IMR-90 (cell line): ENCODE measurements at regions not wholly inside any gene's neighbourhood (a gene's known extent, or its start where the extent isn't known, plus 50 kb on each side); places are given as distances from the start of the nearest gene placed in this dataset.

Experiments used
- ATAC-seq: fragments of 200-7000 bp; cut with Tn5 transposase; 2 replicates; pipeline ENCODE4 v1.9.1; 2020; ENCODE audit warnings: low read depth, mild to moderate bottlenecking, moderate library complexity
- BruUV-seq: library from RNA; stranded (reverse); fragments of 400-500 nt; replicated peaks from 2 replicates; lab custom pipeline; 2021; lab: Mats Ljungman, UMichigan
- CTCF ChIA-PET: fragments of 300-600 bp; formaldehyde crosslinking; extraction: SDS; loops from one replicate; lab custom pipeline; 2021; ENCODE audit warnings: antibody characterized with exemption; lab: Yijun Ruan, JAX
- POLR2A ChIA-PET: fragments of 300-600 bp; sonication (Branson Sonifier 250); formaldehyde crosslinking; loops from one replicate; lab custom pipeline; 2022; ENCODE audit warnings: antibody characterized with exemption; ENCODE audit not compliant: unreplicated experiment; lab: Charles Lee
- DNase-seq: peaks from one replicate; pipeline ENCODE4 v3.0.0; 2013
- H2AFZ ChIP-seq: replicated peaks from 2 replicates; pipeline ENCODE3; 2013; ENCODE audit warnings: low read length, mild to moderate bottlenecking; ENCODE audit not compliant: poor library complexity
- H2AK5ac ChIP-seq: 2 replicates; pipeline ENCODE4 v1.6.1; 2013; ENCODE audit warnings: low read depth, low read length, inconsistent platforms
- H2AK9ac ChIP-seq: replicated peaks from 2 replicates; pipeline ENCODE3; 2013; ENCODE audit warnings: mild to moderate bottlenecking, low read depth, low read length, moderate library complexity; ENCODE audit not compliant: poor library complexity
- H2BK120ac ChIP-seq: 2 replicates; pipeline ENCODE4 v1.6.1; 2013; ENCODE audit warnings: low read depth, low read length, inconsistent platforms
- H2BK15ac ChIP-seq: 3 replicates; pipeline ENCODE4 v1.6.1; 2013; ENCODE audit warnings: low read depth, low read length, inconsistent platforms
- H2BK20ac ChIP-seq: 2 replicates; pipeline ENCODE4 v1.6.1; 2013; ENCODE audit warnings: low read depth, mild to moderate bottlenecking, inconsistent platforms, low read length, moderate library complexity
- H2BK5ac ChIP-seq: 2 replicates; pipeline ENCODE4 v1.6.1; 2013; ENCODE audit warnings: mild to moderate bottlenecking, low read depth, low read length, inconsistent platforms; ENCODE audit not compliant: poor library complexity, severe bottlenecking
- H3K14ac ChIP-seq: replicated peaks from 2 replicates; pipeline ENCODE4 v1.6.1; 2013; ENCODE audit warnings: low read depth, low read length, inconsistent platforms
- H3K18ac ChIP-seq: 2 replicates; pipeline ENCODE4 v1.6.1; 2013; ENCODE audit warnings: low read depth, low read length, control low read depth
- H3K23ac ChIP-seq: 2 replicates; pipeline ENCODE4 v1.6.1; 2013; ENCODE audit warnings: low read depth, low read length, inconsistent platforms
- H3K27ac ChIP-seq: 2 replicates; pipeline ENCODE4 v1.5.1; 2013; ENCODE audit warnings: mild to moderate bottlenecking, control low read depth, low read length; ENCODE audit not compliant: insufficient read depth
- H3K27me3 ChIP-seq: 2 replicates; pipeline ENCODE4 v1.6.1; 2013; ENCODE audit warnings: low read length; ENCODE audit not compliant: control insufficient read depth, insufficient read depth
- H3K36me3 ChIP-seq: 2 replicates; pipeline ENCODE4 v1.6.1; 2013; ENCODE audit warnings: low read length, mixed read lengths; ENCODE audit not compliant: control insufficient read depth, insufficient read depth
- H3K4ac ChIP-seq: 2 replicates; pipeline ENCODE4 v1.6.1; 2013; ENCODE audit warnings: low read depth, low read length, inconsistent platforms
- H3K4me1 ChIP-seq: 2 replicates; pipeline ENCODE4 v1.6.1; 2013; ENCODE audit warnings: low read length, mixed read lengths; ENCODE audit not compliant: control insufficient read depth, insufficient read depth
- H3K4me2 ChIP-seq: 2 replicates; pipeline ENCODE4 v1.6.1; 2013; ENCODE audit warnings: low read depth, mild to moderate bottlenecking, control low read depth, low read length, moderate library complexity
- H3K4me3 ChIP-seq: 2 replicates; pipeline ENCODE4 v1.5.1; 2013; ENCODE audit warnings: low read depth, mild to moderate bottlenecking, control low read depth, low read length, moderate library complexity; ENCODE audit not compliant: insufficient read depth
- H3K56ac ChIP-seq: 2 replicates; pipeline ENCODE4 v1.6.1; 2013; ENCODE audit warnings: low read length, inconsistent platforms; ENCODE audit not compliant: insufficient read depth; ENCODE audit errors: extremely low read depth
- H3K79me1 ChIP-seq, 2 experiments: 2 replicates each; pipeline ENCODE4 v1.6.1; 2013; ENCODE audit warnings: low read length in 2 of 2, inconsistent platforms in 1 of 2, low read depth in 1 of 2
- H3K9ac ChIP-seq: 2 replicates; pipeline ENCODE4 v1.6.1; 2013; ENCODE audit warnings: low read depth, low read length, control low read depth
- H3K9me1 ChIP-seq: 2 replicates; pipeline ENCODE4 v1.6.1; 2013; ENCODE audit warnings: low read length, inconsistent platforms; ENCODE audit not compliant: insufficient read depth
- H3K9me3 ChIP-seq: 2 replicates; pipeline ENCODE4 v1.6.1; 2013; ENCODE audit warnings: low read length; ENCODE audit not compliant: control insufficient read depth, insufficient read depth
- H4K20me1 ChIP-seq: 2 replicates; pipeline ENCODE4 v1.6.1; 2013; ENCODE audit warnings: low read length, inconsistent platforms; ENCODE audit not compliant: insufficient read depth
- H4K5ac ChIP-seq: 2 replicates; pipeline ENCODE4 v1.6.1; 2013; ENCODE audit warnings: mild to moderate bottlenecking, low read depth, low read length, control low read depth
- H4K8ac ChIP-seq, 2 experiments: 2 replicates each; pipeline ENCODE4 v1.6.1; 2013; ENCODE audit warnings: low read depth in 2 of 2, low read length in 2 of 2, control low read depth in 1 of 2, inconsistent platforms in 1 of 2
- H4K91ac ChIP-seq: 2 replicates; pipeline ENCODE4 v1.6.1; 2013; ENCODE audit warnings: low read depth, low read length, inconsistent platforms; ENCODE audit not compliant: insufficient read depth
- BHLHE40 ChIP-seq: fragments of 150-350 bp; IDR thresholded peaks from 2 replicates; pipeline ENCODE4 v1.6.1; 2016; ENCODE audit warnings: mild to moderate bottlenecking, low read depth, low read length
- CEBPB ChIP-seq: IDR thresholded peaks from 2 replicates; pipeline ENCODE4 v1.6.1; 2012; ENCODE audit warnings: low read depth, low read length, improper control_type of control experiment
- CHD1 ChIP-seq: IDR thresholded peaks from 2 replicates; pipeline ENCODE4 v1.6.1; 2012; ENCODE audit warnings: low read depth, low read length, improper control_type of control experiment
- ELK1 ChIP-seq: fragments of 150-350 bp; IDR thresholded peaks from 2 replicates; pipeline ENCODE4 v1.6.1; 2016; ENCODE audit warnings: low read depth, mild to moderate bottlenecking, low read length, moderate library complexity, borderline replicate concordance
- FOS ChIP-seq: fragments of 150-350 bp; IDR thresholded peaks from 2 replicates; pipeline ENCODE4 v1.6.1; 2016; ENCODE audit warnings: low read depth, low read length
- MAFK ChIP-seq: IDR thresholded peaks from 2 replicates; pipeline ENCODE4 v1.6.1; 2012; ENCODE audit warnings: low read depth, low read length, improper control_type of control experiment
- MAZ ChIP-seq: IDR thresholded peaks from 2 replicates; pipeline ENCODE4 v1.6.1; 2012; ENCODE audit warnings: low read depth, mild to moderate bottlenecking, low read length, improper control_type of control experiment, moderate library complexity, borderline replicate concordance
- MXI1 ChIP-seq: IDR thresholded peaks from 2 replicates; pipeline ENCODE4 v1.6.1; 2012; ENCODE audit warnings: low read depth, mild to moderate bottlenecking, low read length, moderate library complexity, borderline replicate concordance
- NFE2L2 ChIP-seq: fragments of 150-350 bp; IDR thresholded peaks from 2 replicates; pipeline ENCODE4 v1.6.1; 2016; ENCODE audit warnings: low read depth, mild to moderate bottlenecking, low read length
- POLR2A ChIP-seq: IDR thresholded peaks from 2 replicates; pipeline ENCODE4 v1.6.1; 2012; ENCODE audit warnings: mild to moderate bottlenecking, low read depth, low read length
- RAD21 ChIP-seq: IDR thresholded peaks from 2 replicates; pipeline ENCODE4 v1.6.1; 2012; ENCODE audit warnings: low read length, improper control_type of control experiment
- RCOR1 ChIP-seq: IDR thresholded peaks from 2 replicates; pipeline ENCODE4 v1.6.1; 2012; ENCODE audit warnings: mild to moderate bottlenecking, low read length, improper control_type of control experiment; ENCODE audit not compliant: insufficient replicate concordance
- RFX5 ChIP-seq: IDR thresholded peaks from 2 replicates; pipeline ENCODE4 v1.8.0; 2012; ENCODE audit warnings: low read depth, mild to moderate bottlenecking, low read length, moderate library complexity
- SMC3 ChIP-seq: fragments of 150-350 bp; IDR thresholded peaks from 2 replicates; pipeline ENCODE4 v1.6.1; 2016; ENCODE audit warnings: low read depth, mild to moderate bottlenecking, antibody characterized with exemption, low read length, moderate library complexity
- WGBS, 2 experiments: methylation state at CpG; one replicate each; pipeline versions ENCODE4 v1.1.5 to v1.1.7; 2013; ENCODE audit warnings: missing lambda C conversion rate in 2 of 2; ENCODE audit not compliant: insufficient read length in 1 of 2; ENCODE audit errors: extremely low coverage in 2 of 2; 5-methylcytosine and 5-hydroxymethylcytosine counted together
- dilution Hi-C: fragments of 300-500 bp; cut with HindIII; formaldehyde crosslinking; loops from one replicate; pipeline ENCODE4 v1.14.3; 2018; ENCODE audit warnings: low sequenced_read_pairs; ENCODE audit not compliant: unreplicated experiment
- in situ Hi-C: fragments of 300-500 bp; cut with MboI; formaldehyde crosslinking; loops from 3 replicates; pipeline ENCODE4 v1.14.3; 2019; ENCODE audit warnings: low sequenced_read_pairs, inconsistent platforms, mixed read lengths
- intact Hi-C: fragments of 100-400 bp; cut with micrococcal nuclease; formaldehyde crosslinking; loops from 2 replicates; pipeline ENCODE4 v1.10.0; 2022
- TF ChIP-seq, protein P1 (sequence below): conservative IDR thresholded peaks from 2 replicates; pipeline ENCODE4 v1.5.1; 2012; ENCODE audit warnings: mild to moderate bottlenecking, low read depth, low read length, improper control_type of control experiment
- TF ChIP-seq, protein P2 (sequence below): fragments of 150-350 bp; IDR thresholded peaks from 2 replicates; pipeline ENCODE4 v1.6.1; 2017; ENCODE audit warnings: mild to moderate bottlenecking, antibody characterized with exemption, low read length, low read depth

DNA sequence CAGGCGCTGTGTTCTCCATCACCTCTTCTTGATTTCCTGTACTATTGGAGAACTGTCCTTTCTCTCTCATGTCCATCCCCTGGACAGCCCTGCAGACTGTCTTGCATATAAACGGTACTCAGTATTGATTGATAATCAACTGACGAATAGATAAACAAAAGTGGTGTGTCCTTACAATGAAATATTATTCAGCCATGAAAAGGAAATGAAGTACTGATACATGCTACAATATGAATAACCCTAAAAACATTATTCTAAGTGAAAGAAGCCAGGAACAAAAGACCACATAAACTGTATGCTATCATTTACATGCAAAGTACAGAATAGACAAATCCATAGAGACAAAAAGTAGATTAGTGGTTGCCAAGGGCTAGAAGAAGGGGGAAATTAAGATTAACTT is 77.6 kb downstream of the SDC1 start:
- no peaks in the 10 kb centered on the region for H3K79me1 ChIP-seq
- peaks cover 12% of the 10 kb centered on the region for H3K9me1 ChIP-seq
- H2AK5ac ChIP-seq, result no peak overlapping the region
- no peak overlapping the region for H2AFZ ChIP-seq
- peaks cover 12% of the 10 kb centered on the region for H3K4me1 ChIP-seq
- H4K91ac ChIP-seq, result no peak overlapping the region
- no TSS peak for BruUV-seq
- no peak for ATAC-seq
- H3K9ac ChIP-seq, result no peak overlapping the region
- no peak overlapping the region for H2BK20ac ChIP-seq
- POLR2A ChIA-PET, result no interaction called here
- no peak overlapping the region for H2BK5ac ChIP-seq
- no CpG with 5 or more reads among the region's 3 CpGs for WGBS, 2 experiments
- no peak overlapping the region for H3K27ac ChIP-seq
- H4K20me1 ChIP-seq, result no peaks in the 10 kb centered on the region
- intact Hi-C loops (no loop called here), dilution Hi-C loops (no loop called here), in situ Hi-C loops (no loop called here)
- H3K27me3 ChIP-seq, result no peaks in the 10 kb centered on the region
- no peak overlapping the region for H2BK120ac ChIP-seq
- no peak overlapping the region for H3K4me3 ChIP-seq
- H4K5ac ChIP-seq, result no peak overlapping the region
- no peak overlapping the region for H3K23ac ChIP-seq
- no peaks in the 10 kb centered on the region for H3K9me3 ChIP-seq
- no peak overlapping the region for H4K8ac ChIP-seq
- no peak for DNase-seq
- H2BK15ac ChIP-seq, result no peak overlapping the region
- no peak overlapping the region for H3K56ac ChIP-seq
- H2AK9ac ChIP-seq, result no peak overlapping the region
- CTCF ChIA-PET, result interaction anchor here (0.6 kb wide), 1 partner anchor 179 kb away, joined by 5 read pairs; no protein-coding TSS in a partner anchor
- H3K4me2 ChIP-seq, result no peak overlapping the region
- no peak overlapping the region for H3K18ac ChIP-seq
- no peak overlapping the region for H3K4ac ChIP-seq
- no peak for TF ChIP-seq FOS
- no peak for TF ChIP-seq POLR2A
- TF ChIP-seq MAFK, result no peak
- TF ChIP-seq ELK1, result no peak
- TF ChIP-seq, protein P1, sequence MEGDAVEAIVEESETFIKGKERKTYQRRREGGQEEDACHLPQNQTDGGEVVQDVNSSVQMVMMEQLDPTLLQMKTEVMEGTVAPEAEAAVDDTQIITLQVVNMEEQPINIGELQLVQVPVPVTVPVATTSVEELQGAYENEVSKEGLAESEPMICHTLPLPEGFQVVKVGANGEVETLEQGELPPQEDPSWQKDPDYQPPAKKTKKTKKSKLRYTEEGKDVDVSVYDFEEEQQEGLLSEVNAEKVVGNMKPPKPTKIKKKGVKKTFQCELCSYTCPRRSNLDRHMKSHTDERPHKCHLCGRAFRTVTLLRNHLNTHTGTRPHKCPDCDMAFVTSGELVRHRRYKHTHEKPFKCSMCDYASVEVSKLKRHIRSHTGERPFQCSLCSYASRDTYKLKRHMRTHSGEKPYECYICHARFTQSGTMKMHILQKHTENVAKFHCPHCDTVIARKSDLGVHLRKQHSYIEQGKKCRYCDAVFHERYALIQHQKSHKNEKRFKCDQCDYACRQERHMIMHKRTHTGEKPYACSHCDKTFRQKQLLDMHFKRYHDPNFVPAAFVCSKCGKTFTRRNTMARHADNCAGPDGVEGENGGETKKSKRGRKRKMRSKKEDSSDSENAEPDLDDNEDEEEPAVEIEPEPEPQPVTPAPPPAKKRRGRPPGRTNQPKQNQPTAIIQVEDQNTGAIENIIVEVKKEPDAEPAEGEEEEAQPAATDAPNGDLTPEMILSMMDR, result no peak
- TF ChIP-seq CHD1, result no peak
- TF ChIP-seq MAZ, result no peak
- TF ChIP-seq MXI1, result no peak
- no peak for TF ChIP-seq RFX5
- no peak for TF ChIP-seq SMC3
- no peak for TF ChIP-seq RAD21
- no peak for TF ChIP-seq BHLHE40
- TF ChIP-seq, protein P2, sequence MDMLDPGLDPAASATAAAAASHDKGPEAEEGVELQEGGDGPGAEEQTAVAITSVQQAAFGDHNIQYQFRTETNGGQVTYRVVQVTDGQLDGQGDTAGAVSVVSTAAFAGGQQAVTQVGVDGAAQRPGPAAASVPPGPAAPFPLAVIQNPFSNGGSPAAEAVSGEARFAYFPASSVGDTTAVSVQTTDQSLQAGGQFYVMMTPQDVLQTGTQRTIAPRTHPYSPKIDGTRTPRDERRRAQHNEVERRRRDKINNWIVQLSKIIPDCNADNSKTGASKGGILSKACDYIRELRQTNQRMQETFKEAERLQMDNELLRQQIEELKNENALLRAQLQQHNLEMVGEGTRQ, result no peak
- no peak for TF ChIP-seq NFE2L2
- TF ChIP-seq RCOR1, result no peak
- no peak for TF ChIP-seq CEBPB
- no peaks in the 10 kb centered on the region for H3K36me3 ChIP-seq
- no peak overlapping the region for H3K14ac ChIP-seq
